Kidney (tissue), 13 donors: ENCODE measurements at regions not wholly inside any gene's neighbourhood (a gene's known extent, or its start where the extent isn't known, plus 50 kb on each side); places are given as distances from the start of the nearest gene placed in this dataset.

ENCODE experiments used
- DNase-seq, 5 donors: peaks; one replicate each; pipeline ENCODE4 v3.0.0-alpha.2; 2013 to 2020
- FAIRE-seq: peaks from 2 replicates; lab custom pipeline; 2012; peaks lifted over from hg19 to GRCh38; lab: Jason Lieb, UNC
- H3K27ac ChIP-seq, 2 donors: one replicate each; pipeline ENCODE4 v1.7.0; 2013; ENCODE audit warnings: low read depth in 2 of 2, low read length in 2 of 2, inconsistent platforms in 1 of 2
- H3K27me3 ChIP-seq: one replicate; pipeline ENCODE4 v1.7.1; 2013; ENCODE audit warnings: low read length, inconsistent platforms; ENCODE audit not compliant: control insufficient read depth, insufficient read depth
- H3K36me3 ChIP-seq, 3 donors: one replicate each; pipeline versions ENCODE4 v1.7.0 to v1.7.1; 2013; ENCODE audit warnings: low read length in 3 of 3, control low read depth in 1 of 3, inconsistent platforms in 1 of 3; ENCODE audit not compliant: insufficient read depth in 3 of 3, control insufficient read depth in 2 of 3
- H3K4me1 ChIP-seq, 3 donors: one replicate each; pipeline versions ENCODE4 v1.7.0 to v1.7.1; 2013; ENCODE audit warnings: low read length in 3 of 3, inconsistent platforms in 1 of 3, low read depth in 1 of 3; ENCODE audit not compliant: control insufficient read depth in 2 of 3, insufficient read depth in 2 of 3
- H3K4me3 ChIP-seq, 3 donors: one replicate each; pipeline versions ENCODE4 v1.7.0 to v1.8.1; 2013; ENCODE audit warnings: low read length in 3 of 3, control low read depth in 1 of 3, inconsistent platforms in 1 of 3
- H3K9ac ChIP-seq, 3 donors: one replicate each; pipeline versions ENCODE4 v1.7.0 to v1.7.1; 2013; ENCODE audit warnings: low read length in 3 of 3, control low read depth in 1 of 3, inconsistent platforms in 1 of 3
- H3K9me3 ChIP-seq, 3 donors: one replicate each; pipeline versions ENCODE4 v1.7.0 to v1.7.1; 2013; ENCODE audit warnings: low read length in 3 of 3, control low read depth in 1 of 3, inconsistent platforms in 1 of 3; ENCODE audit not compliant: control insufficient read depth in 2 of 3, insufficient read depth in 1 of 3
- intact Hi-C: fragments of 100-400 bp; cut with DNase I; formaldehyde crosslinking; loops from one replicate; pipeline ENCODE4 v1.11.1; 2022
- TF ChIP-seq, protein P1 (sequence below): IDR thresholded peaks from 3 replicates; pipeline ENCODE4 v1.5.1; 2012; ENCODE audit warnings: mild to moderate bottlenecking, moderate library complexity, borderline replicate concordance; ENCODE audit not compliant: insufficient read depth; ENCODE audit errors: extremely low read depth
- donor health status: control.
- donor health status: control.
- donor health status: control.
- donor health status: control.
- donor health status: control.
- donor health status: DM: yes; HTN: yes; CAD: no.
- donor health status: Normal renal cell carcinoma (clear cell type).

GRCh38 chr4:12879496-12879895 lies 604.6 kb downstream of the RAB28 start:
- intact Hi-C loops, result no loop called here
- TF ChIP-seq, protein P1, sequence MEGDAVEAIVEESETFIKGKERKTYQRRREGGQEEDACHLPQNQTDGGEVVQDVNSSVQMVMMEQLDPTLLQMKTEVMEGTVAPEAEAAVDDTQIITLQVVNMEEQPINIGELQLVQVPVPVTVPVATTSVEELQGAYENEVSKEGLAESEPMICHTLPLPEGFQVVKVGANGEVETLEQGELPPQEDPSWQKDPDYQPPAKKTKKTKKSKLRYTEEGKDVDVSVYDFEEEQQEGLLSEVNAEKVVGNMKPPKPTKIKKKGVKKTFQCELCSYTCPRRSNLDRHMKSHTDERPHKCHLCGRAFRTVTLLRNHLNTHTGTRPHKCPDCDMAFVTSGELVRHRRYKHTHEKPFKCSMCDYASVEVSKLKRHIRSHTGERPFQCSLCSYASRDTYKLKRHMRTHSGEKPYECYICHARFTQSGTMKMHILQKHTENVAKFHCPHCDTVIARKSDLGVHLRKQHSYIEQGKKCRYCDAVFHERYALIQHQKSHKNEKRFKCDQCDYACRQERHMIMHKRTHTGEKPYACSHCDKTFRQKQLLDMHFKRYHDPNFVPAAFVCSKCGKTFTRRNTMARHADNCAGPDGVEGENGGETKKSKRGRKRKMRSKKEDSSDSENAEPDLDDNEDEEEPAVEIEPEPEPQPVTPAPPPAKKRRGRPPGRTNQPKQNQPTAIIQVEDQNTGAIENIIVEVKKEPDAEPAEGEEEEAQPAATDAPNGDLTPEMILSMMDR, result no peak

DNA sequence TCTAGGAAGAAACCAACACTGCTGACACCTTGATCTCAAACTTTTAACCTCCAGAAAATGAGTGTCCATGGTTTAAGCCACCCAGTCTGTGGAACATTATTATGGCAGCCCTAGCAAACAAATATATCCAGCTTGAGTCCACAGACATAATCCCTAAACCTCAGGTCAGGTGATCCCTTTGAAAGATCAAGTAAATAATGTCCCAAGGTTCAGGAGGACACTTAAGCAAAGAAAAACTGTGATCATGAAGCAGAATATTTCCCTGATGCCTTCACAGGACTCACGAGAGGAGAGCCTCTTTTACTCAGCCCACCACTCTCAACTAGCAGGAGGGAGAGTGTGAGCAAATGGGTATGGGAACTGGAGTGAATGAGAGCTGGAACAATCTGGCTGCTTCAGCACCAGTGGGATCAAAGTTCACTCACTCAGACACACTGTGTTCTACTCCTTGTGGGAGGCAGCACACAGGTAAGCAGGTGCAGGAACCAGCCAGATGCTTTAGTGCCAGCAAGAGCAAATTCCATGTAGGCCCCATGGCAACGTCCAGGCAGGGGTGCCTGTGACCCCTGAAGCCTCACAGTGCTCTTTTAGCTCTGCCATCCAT lies 608.4 kb downstream of the RAB28 start:
- H3K9ac ChIP-seq, result no peak overlapping the region
- TF ChIP-seq, protein P1, result no peak
- no peak for DNase-seq
- peaks cover 0 to 3% (median 0%) of the 10 kb centered on the region in 3 donors for H3K4me1 ChIP-seq
- no peak overlapping the region for H3K27ac ChIP-seq
- H3K36me3 ChIP-seq, result no peaks in the 10 kb centered on the region
- H3K9me3 ChIP-seq, result no peaks in the 10 kb centered on the region
- no peak for FAIRE-seq
- no peak overlapping the region for H3K4me3 ChIP-seq
- intact Hi-C loops, result no loop called here
- no peaks in the 10 kb centered on the region for H3K27me3 ChIP-seq

More at GRCh38 chr4:12879496-12879895, 604.6 kb downstream of the RAB28 start:
- DNase-seq, result no peak
- Histone ChIP-seq H3K36me3 (no peaks in the 10 kb centered on the region), H3K4me3 (no peak overlapping the region), H3K9ac (no peak overlapping the region), H3K27me3 (no peaks in the 10 kb centered on the region), H3K9me3 (no peaks in the 10 kb centered on the region), H3K27ac (no peak overlapping the region), H3K4me1 (peaks cover 0 to 3% (median 0%) of the 10 kb centered on the region in 3 donors)
- FAIRE-seq, result no peak

DNA sequence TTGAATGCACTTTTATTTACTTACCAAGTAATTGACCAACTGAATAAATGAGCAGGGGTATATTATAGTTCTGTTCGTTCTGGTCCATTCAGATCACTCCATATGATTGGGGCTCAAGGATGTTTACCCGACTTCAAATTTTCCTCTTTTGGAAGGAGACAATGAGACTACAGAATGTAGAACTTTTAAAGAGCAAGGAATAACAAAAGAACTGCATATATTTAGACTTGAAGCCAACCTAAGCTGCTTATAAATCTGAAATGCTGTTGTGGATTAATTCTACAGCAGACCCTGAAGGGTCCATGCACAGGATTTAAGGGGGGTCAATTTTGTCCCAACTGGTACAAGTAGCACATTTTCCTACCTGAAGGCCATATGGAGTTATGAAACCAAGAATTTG lies 610.8 kb downstream of the RAB28 start:
- H3K36me3 ChIP-seq, result no peaks in the 10 kb centered on the region
- H3K27me3 ChIP-seq, result no peaks in the 10 kb centered on the region
- H3K4me1 ChIP-seq, result peaks cover 0 to 3% (median 0%) of the 10 kb centered on the region in 3 donors
- intact Hi-C loops, result no loop called here
- no peak overlapping the region for H3K9ac ChIP-seq
- no peak overlapping the region for H3K27ac ChIP-seq
- FAIRE-seq (no peak), DNase-seq (no peak)
- H3K4me3 ChIP-seq, result no peak overlapping the region
- TF ChIP-seq, protein P1, result no peak
- peaks cover 0 to 6% (median 3%) of the 10 kb centered on the region in 3 donors for H3K9me3 ChIP-seq

DNA sequence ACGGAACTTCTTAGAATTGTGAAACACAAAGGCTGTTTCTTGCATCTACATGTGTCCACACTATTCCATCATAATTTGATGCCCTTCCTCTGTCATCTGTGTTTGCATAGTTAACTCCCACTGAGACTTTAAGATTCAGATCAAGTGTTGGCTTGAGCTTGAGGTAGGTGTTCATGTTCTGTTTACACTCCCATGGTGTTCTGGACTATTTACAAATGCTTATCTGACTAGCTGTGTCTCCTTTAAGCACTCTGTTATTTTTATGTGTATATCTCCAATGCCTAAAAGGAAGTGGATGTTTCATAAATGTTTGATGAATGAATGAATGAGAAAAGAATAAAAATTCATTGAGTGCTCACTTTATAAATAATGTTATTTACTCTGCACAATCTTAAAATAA lies 622.7 kb downstream of the RAB28 start:
- no peak overlapping the region for H3K4me3 ChIP-seq
- TF ChIP-seq, protein P1, result no peak
- H3K9me3 ChIP-seq, result no peaks in the 10 kb centered on the region
- intact Hi-C loops, result no loop called here
- no peaks in the 10 kb centered on the region for H3K27me3 ChIP-seq
- H3K27ac ChIP-seq, result no peak overlapping the region
- H3K4me1 ChIP-seq, result no peaks in the 10 kb centered on the region
- FAIRE-seq, result no peak
- no peaks in the 10 kb centered on the region for H3K36me3 ChIP-seq
- no peak overlapping the region for H3K9ac ChIP-seq
- DNase-seq, result no peak
